GM12872 (cell line): ENCODE measurements at regions not wholly inside any gene's neighbourhood (a gene's known extent, or its start where the extent isn't known, plus 50 kb on each side); places are given as distances from the start of the nearest gene placed in this dataset.

Experiments
- CTCF ChIP-seq: IDR thresholded peaks from 3 replicates; pipeline ENCODE4 v1.5.1; 2011; ENCODE audit warnings: low read depth, mild to moderate bottlenecking, low read length, moderate library complexity; ENCODE audit not compliant: insufficient read depth

- no peak for TF ChIP-seq CTCF
Observed at GRCh38 chr17:55632893-55633292, 89.8 kb downstream of the TMEM100 start.

- TF ChIP-seq CTCF = no peak
Observed at GRCh38 chr17:55632236-55632635, 90.4 kb downstream of the TMEM100 start.

- TF ChIP-seq CTCF = no peak
Observed at GRCh38 chr17:55629995-55630394, 92.7 kb downstream of the TMEM100 start.

GRCh38 chr17:55625521-55625920 is 97.1 kb downstream of the TMEM100 start:
- no peak for TF ChIP-seq CTCF

GRCh38 chr17:55624772-55625433 is 97.8 kb downstream of the TMEM100 start:
- TF ChIP-seq CTCF = no peak

GRCh38 chr17:55622547-55622946 is 100.1 kb downstream of the TMEM100 start:
- TF ChIP-seq CTCF = no peak

GRCh38 chr17:55620945-55621344 is 101.7 kb downstream of the TMEM100 start:
- no peak for TF ChIP-seq CTCF
